ENCODE measurements at regions not wholly inside any gene's neighbourhood (a gene's known extent, or its start where the extent isn't known, plus 50 kb on each side); places are given as distances from the start of the nearest gene placed in this dataset.

- Histone ChIP-seq H3K27ac (ENCODE audit: extremely low read depth, low read depth, low read length) (no peak overlapping the region), H3K9me1 (ENCODE audit: control insufficient read depth, insufficient read depth, low read length) (no peaks in the 10 kb centered on the region), H3K27me3 (ENCODE audit: control insufficient read depth in 2 of 2, insufficient read depth in 2 of 2, low read length in 2 of 2) (no peaks in the 10 kb centered on the region), H3K9me3 (replicated peaks; ENCODE audit: control insufficient read depth, insufficient read depth, low read depth, low read length) (no peaks in the 10 kb centered on the region), H3K79me2 (ENCODE audit: control insufficient read depth, insufficient read depth, low read length) (no peaks in the 10 kb centered on the region), H2AFZ (ENCODE audit: low read depth, low read length) (no peak overlapping the region), H3K4me2 (ENCODE audit: insufficient read depth, low read length) (no peak overlapping the region), H3K36me3 (ENCODE audit: control insufficient read depth, insufficient read depth, low read length) (no peaks in the 10 kb centered on the region), H4K20me1 (replicated peaks; ENCODE audit: control insufficient read depth, insufficient read depth, low read length) (no peaks in the 10 kb centered on the region), H3K4me3 (no peak overlapping the region), H3K9ac (ENCODE audit: insufficient read depth in 1 of 2, low read depth in 2 of 2, low read length in 2 of 2) (no peak overlapping the region), H3K4me1 (replicated peaks in 1 of 2; ENCODE audit: control insufficient read depth in 2 of 2, insufficient read depth in 2 of 2, low read length in 2 of 2) (no peaks in the 10 kb centered on the region)
- WGBS (ENCODE audit: insufficient coverage, low coverage, missing lambda C conversion rate), result 0% methylated on average over 1 of the region's 1 CpG
- BruUV-seq (replicated peaks), result no TSS peak
- no peak for ATAC-seq
- ChIA-PET CTCF (ENCODE audit: low intra/inter-chr PET ratio) (no interaction called here), POLR2A (no interaction called here)
- intact Hi-C loops (cut with micrococcal nuclease) (no loop called here), in situ Hi-C loops (cut with MboI) (no loop called here)
- DNase-seq (ENCODE audit: extremely low read depth in 1 of 4, low spot score in 3 of 4), result no peak
- no peak for TF ChIP-seq MYNN (IDR thresholded peaks at IDR 0.05)
- no peak for TF ChIP-seq MYNN (CRISPR knock-in tag; IDR thresholded peaks at IDR 0.05)
- TF ChIP-seq GATA2 (CRISPR knock-in tag; IDR thresholded peaks at IDR 0.05), result no peak
- no peak for TF ChIP-seq SMAD1 (IDR thresholded peaks at IDR 0.05; ENCODE audit: low read depth, low read length, partially characterized antibody)
- no peak for TF ChIP-seq ZNF668 (CRISPR knock-in tag; IDR thresholded peaks at IDR 0.05)
- TF ChIP-seq STAG1 (CRISPR knock-in tag; IDR thresholded peaks at IDR 0.05; ENCODE audit: borderline replicate concordance), result no peak
- TF ChIP-seq, protein P1, sequence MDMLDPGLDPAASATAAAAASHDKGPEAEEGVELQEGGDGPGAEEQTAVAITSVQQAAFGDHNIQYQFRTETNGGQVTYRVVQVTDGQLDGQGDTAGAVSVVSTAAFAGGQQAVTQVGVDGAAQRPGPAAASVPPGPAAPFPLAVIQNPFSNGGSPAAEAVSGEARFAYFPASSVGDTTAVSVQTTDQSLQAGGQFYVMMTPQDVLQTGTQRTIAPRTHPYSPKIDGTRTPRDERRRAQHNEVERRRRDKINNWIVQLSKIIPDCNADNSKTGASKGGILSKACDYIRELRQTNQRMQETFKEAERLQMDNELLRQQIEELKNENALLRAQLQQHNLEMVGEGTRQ (CRISPR knock-in tag; IDR thresholded peaks at IDR 0.05), result no peak
- TF ChIP-seq HEY1 (CRISPR knock-in tag; IDR thresholded peaks at IDR 0.05; ENCODE audit: borderline replicate concordance), result no peak
- no peak for TF ChIP-seq ZNF445 (CRISPR knock-in tag; IDR thresholded peaks at IDR 0.05; ENCODE audit: low read depth)
- no peak for TF ChIP-seq MAZ (CRISPR knock-in tag; conservative IDR thresholded peaks at IDR 0.05 in 1 of 2, IDR thresholded peaks at IDR 0.05 in 1 of 2)
- no peak for TF ChIP-seq PATZ1 (CRISPR knock-in tag; IDR thresholded peaks at IDR 0.05; ENCODE audit: borderline replicate concordance)
- TF ChIP-seq ZNF785 (CRISPR knock-in tag; IDR thresholded peaks at IDR 0.05), result no peak
- no peak for TF ChIP-seq ELF2 (CRISPR knock-in tag; IDR thresholded peaks at IDR 0.05)
- TF ChIP-seq ELF4 (CRISPR knock-in tag; IDR thresholded peaks at IDR 0.05), result no peak
- no peak for TF ChIP-seq KLF1 (tag; IDR thresholded peaks at IDR 0.05)
- no peak for TF ChIP-seq ZNF121 (CRISPR knock-in tag; conservative IDR thresholded peaks at IDR 0.05)
- no peak for TF ChIP-seq KAT8 (IDR thresholded peaks at IDR 0.05; ENCODE audit: low read depth)
- no peak for TF ChIP-seq SLC30A9 (CRISPR knock-in tag; IDR thresholded peaks at IDR 0.05)
- FAIRE-seq, result no peak
Measured at GRCh38 chr3:24818055-24818454, 323.4 kb upstream of the THRB start.

All from K562 (cell line).